K562 (cell line): ENCODE measurements at regions not wholly inside any gene's neighbourhood (a gene's known extent, or its start where the extent isn't known, plus 50 kb on each side); places are given as distances from the start of the nearest gene placed in this dataset.

Experiments
- ARID1B ChIP-seq: fragments of 450-650 bp; IDR thresholded peaks from 2 replicates; pipeline ENCODE4 v1.6.1; 2016; ENCODE audit warnings: antibody characterized with exemption, mild to moderate bottlenecking, inconsistent platforms
- BRD9 ChIP-seq: fragments of 450-650 bp; IDR thresholded peaks from 2 replicates; pipeline ENCODE4 v1.6.1; 2018; ENCODE audit warnings: low read depth; ENCODE audit not compliant: partially characterized antibody
- CHD2 ChIP-seq: IDR thresholded peaks from 2 replicates; pipeline ENCODE4 v1.6.1; 2011; ENCODE audit warnings: low read depth, low read length
- EP400 ChIP-seq: fragments of 450-650 bp; IDR thresholded peaks from 2 replicates; pipeline ENCODE4 v1.6.1; 2017; ENCODE audit warnings: antibody characterized with exemption, mild to moderate bottlenecking, moderate library complexity
- HDAC8 ChIP-seq: fragments of 450-650 bp; IDR thresholded peaks from 2 replicates; pipeline ENCODE4 v1.6.1; 2016; ENCODE audit warnings: mild to moderate bottlenecking, missing genetic modification characterization, moderate library complexity, missing compliant biosample characterization
- HSF4 ChIP-seq: fragments of 250-450 bp; sonication (Bioruptor Pico); IDR thresholded peaks from 2 replicates; pipeline ENCODE4 v2.1.2; 2022; ENCODE audit warnings: mild to moderate bottlenecking, moderate library complexity, borderline replicate concordance
- KDM1A ChIP-seq, 2 experiments: fragments of 450-650 bp; IDR thresholded peaks; 2 replicates each; pipeline ENCODE4 v1.6.1; 2016; ENCODE audit warnings: mild to moderate bottlenecking in 2 of 2
- NBN ChIP-seq: fragments of 450-650 bp; IDR thresholded peaks from 2 replicates; pipeline ENCODE4 v1.6.1; 2016; ENCODE audit warnings: low read depth, mild to moderate bottlenecking
- NFATC3 ChIP-seq: fragments of 450-650 bp; IDR thresholded peaks from 2 replicates; pipeline ENCODE4 v1.6.1; 2017; ENCODE audit warnings: mild to moderate bottlenecking
- NFE2 ChIP-seq: IDR thresholded peaks from 2 replicates; pipeline ENCODE4 v1.6.1; 2014; ENCODE audit warnings: antibody characterized with exemption, low read depth
- TCFL5 ChIP-seq: fragments of 250-450 bp; sonication (Bioruptor Pico); conservative IDR thresholded peaks from 2 replicates; pipeline ENCODE4 v1.6.1; 2021; ENCODE audit warnings: mild to moderate bottlenecking, moderate library complexity, matching md5 sums
- ZNF133 ChIP-seq: fragments of 250-450 bp; sonication (Bioruptor Pico); IDR thresholded peaks from 2 replicates; pipeline ENCODE4 v1.4.0; 2020; ENCODE audit warnings: mild to moderate bottlenecking
- ZNF77 ChIP-seq: fragments of 250-450 bp; sonication (Bioruptor Pico); IDR thresholded peaks from 2 replicates; pipeline ENCODE4 v1.5.0; 2020
- TF ChIP-seq, protein P1 (sequence below): fragments of 450-650 bp; IDR thresholded peaks from 2 replicates; pipeline ENCODE4 v1.6.1; 2016; ENCODE audit warnings: mild to moderate bottlenecking
- TF ChIP-seq, protein P2 (sequence below): fragments of 450-650 bp; formaldehyde crosslinking; IDR thresholded peaks from 2 replicates; pipeline ENCODE4 v1.4.0; 2022; ENCODE audit warnings: missing genetic modification characterization
- TF ChIP-seq, protein P3 (sequence below), 3 experiments: IDR thresholded peaks in 2 of 3; conservative IDR thresholded peaks in 1 of 3; 2 replicates each; pipeline ENCODE4 v1.5.1; 2011 to 2012; ENCODE audit warnings: low read length in 3 of 3, mild to moderate bottlenecking in 3 of 3, control low read depth in 2 of 3, improper control_type of control experiment in 1 of 3, inconsistent platforms in 1 of 3, low read depth in 1 of 3, mixed read lengths in 1 of 3, moderate library complexity in 1 of 3; ENCODE audit not compliant: insufficient read depth in 2 of 3
- TF ChIP-seq, protein P4 (sequence below): fragments of 450-650 bp; IDR thresholded peaks from 2 replicates; pipeline ENCODE4 v1.6.1; 2014; ENCODE audit warnings: low read depth, mild to moderate bottlenecking, moderate library complexity, borderline replicate concordance
- TF ChIP-seq, protein P5 (sequence below): sonication (generic); formaldehyde crosslinking; IDR thresholded peaks from 2 replicates; pipeline ENCODE4 v1.8.0; 2022; ENCODE audit warnings: missing genetic modification reagents, mild to moderate bottlenecking, borderline replicate concordance
- TF ChIP-seq, protein P6 (sequence below): fragments of 250-450 bp; sonication (Bioruptor Pico); IDR thresholded peaks from 2 replicates; pipeline ENCODE4 v1.9.0; 2021; ENCODE audit warnings: mild to moderate bottlenecking

DNA sequence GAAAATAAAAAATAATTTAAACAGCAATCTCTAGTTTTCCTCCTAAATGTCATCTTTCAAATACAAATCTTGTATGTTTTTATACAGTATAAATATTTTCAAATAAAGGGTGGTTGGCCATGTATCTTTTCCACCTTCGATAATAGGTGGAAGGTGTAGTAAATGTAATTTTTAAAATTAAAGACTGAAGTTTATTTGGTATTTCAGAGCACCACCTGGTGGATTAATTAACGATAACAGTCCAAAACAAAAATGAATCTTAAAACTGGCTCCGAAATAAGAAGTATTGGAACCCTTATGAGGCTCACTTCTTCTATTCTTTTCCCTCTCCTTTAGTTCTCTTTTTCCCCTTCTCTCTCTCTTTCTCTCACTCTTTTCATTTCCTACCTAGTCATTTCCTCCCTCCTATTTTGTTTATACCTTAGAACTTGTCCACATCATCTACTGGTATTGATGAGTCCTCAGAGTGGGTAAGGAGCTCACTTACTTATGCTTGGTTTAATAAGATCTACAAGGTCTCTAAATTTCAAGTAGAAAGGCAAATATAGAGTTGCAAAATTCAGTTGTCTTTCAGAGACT is 82.9 kb upstream of the EXOC1L start (continued):
- TF ChIP-seq, protein P1, sequence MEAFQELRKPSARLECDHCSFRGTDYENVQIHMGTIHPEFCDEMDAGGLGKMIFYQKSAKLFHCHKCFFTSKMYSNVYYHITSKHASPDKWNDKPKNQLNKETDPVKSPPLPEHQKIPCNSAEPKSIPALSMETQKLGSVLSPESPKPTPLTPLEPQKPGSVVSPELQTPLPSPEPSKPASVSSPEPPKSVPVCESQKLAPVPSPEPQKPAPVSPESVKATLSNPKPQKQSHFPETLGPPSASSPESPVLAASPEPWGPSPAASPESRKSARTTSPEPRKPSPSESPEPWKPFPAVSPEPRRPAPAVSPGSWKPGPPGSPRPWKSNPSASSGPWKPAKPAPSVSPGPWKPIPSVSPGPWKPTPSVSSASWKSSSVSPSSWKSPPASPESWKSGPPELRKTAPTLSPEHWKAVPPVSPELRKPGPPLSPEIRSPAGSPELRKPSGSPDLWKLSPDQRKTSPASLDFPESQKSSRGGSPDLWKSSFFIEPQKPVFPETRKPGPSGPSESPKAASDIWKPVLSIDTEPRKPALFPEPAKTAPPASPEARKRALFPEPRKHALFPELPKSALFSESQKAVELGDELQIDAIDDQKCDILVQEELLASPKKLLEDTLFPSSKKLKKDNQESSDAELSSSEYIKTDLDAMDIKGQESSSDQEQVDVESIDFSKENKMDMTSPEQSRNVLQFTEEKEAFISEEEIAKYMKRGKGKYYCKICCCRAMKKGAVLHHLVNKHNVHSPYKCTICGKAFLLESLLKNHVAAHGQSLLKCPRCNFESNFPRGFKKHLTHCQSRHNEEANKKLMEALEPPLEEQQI: peak; percentile 49; the same call in 1 of the 2 replicates
- TF ChIP-seq ARID1B: 0 out of 2 replicates have a peak, but pooled peaks have one; percentile 6
- TF ChIP-seq, protein P2, sequence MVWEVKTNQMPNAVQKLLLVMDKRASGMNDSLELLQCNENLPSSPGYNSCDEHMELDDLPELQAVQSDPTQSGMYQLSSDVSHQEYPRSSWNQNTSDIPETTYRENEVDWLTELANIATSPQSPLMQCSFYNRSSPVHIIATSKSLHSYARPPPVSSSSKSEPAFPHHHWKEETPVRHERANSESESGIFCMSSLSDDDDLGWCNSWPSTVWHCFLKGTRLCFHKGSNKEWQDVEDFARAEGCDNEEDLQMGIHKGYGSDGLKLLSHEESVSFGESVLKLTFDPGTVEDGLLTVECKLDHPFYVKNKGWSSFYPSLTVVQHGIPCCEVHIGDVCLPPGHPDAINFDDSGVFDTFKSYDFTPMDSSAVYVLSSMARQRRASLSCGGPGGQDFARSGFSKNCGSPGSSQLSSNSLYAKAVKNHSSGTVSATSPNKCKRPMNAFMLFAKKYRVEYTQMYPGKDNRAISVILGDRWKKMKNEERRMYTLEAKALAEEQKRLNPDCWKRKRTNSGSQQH (CRISPR knock-in tag): no peak
- TF ChIP-seq, protein P3, sequence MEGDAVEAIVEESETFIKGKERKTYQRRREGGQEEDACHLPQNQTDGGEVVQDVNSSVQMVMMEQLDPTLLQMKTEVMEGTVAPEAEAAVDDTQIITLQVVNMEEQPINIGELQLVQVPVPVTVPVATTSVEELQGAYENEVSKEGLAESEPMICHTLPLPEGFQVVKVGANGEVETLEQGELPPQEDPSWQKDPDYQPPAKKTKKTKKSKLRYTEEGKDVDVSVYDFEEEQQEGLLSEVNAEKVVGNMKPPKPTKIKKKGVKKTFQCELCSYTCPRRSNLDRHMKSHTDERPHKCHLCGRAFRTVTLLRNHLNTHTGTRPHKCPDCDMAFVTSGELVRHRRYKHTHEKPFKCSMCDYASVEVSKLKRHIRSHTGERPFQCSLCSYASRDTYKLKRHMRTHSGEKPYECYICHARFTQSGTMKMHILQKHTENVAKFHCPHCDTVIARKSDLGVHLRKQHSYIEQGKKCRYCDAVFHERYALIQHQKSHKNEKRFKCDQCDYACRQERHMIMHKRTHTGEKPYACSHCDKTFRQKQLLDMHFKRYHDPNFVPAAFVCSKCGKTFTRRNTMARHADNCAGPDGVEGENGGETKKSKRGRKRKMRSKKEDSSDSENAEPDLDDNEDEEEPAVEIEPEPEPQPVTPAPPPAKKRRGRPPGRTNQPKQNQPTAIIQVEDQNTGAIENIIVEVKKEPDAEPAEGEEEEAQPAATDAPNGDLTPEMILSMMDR (IDR thresholded peaks at IDR 0.05 in 2 of 3, conservative IDR thresholded peaks at IDR 0.05 in 1 of 3; ENCODE audit: insufficient read depth in 2 of 3, low read depth in 1 of 3, low read length in 3 of 3): peak; percentile 22 to 76 (median 35); a peak in 3 of 6 replicates
- no peak for TF ChIP-seq TCFL5 (CRISPR knock-in tag)
- TF ChIP-seq HSF4 (CRISPR knock-in tag): no peak
- peak; percentile 55 for TF ChIP-seq BRD9
- TF ChIP-seq HDAC8: no peak
- TF ChIP-seq, protein P4, sequence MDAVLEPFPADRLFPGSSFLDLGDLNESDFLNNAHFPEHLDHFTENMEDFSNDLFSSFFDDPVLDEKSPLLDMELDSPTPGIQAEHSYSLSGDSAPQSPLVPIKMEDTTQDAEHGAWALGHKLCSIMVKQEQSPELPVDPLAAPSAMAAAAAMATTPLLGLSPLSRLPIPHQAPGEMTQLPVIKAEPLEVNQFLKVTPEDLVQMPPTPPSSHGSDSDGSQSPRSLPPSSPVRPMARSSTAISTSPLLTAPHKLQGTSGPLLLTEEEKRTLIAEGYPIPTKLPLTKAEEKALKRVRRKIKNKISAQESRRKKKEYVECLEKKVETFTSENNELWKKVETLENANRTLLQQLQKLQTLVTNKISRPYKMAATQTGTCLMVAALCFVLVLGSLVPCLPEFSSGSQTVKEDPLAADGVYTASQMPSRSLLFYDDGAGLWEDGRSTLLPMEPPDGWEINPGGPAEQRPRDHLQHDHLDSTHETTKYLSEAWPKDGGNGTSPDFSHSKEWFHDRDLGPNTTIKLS: no peak
- TF ChIP-seq ZNF77: no peak
- no peak for TF ChIP-seq ZNF133
- 0 out of 2 replicates have a peak, but pooled peaks have one; percentile 18 for TF ChIP-seq NBN
- 0 out of 2 replicates have a peak, but pooled peaks have one; percentile 35 for TF ChIP-seq EP400
- 0 out of 2 replicates have a peak, but pooled peaks have one; percentile 26 for TF ChIP-seq NFATC3
- no peak for TF ChIP-seq NFE2
- TF ChIP-seq, protein P5, sequence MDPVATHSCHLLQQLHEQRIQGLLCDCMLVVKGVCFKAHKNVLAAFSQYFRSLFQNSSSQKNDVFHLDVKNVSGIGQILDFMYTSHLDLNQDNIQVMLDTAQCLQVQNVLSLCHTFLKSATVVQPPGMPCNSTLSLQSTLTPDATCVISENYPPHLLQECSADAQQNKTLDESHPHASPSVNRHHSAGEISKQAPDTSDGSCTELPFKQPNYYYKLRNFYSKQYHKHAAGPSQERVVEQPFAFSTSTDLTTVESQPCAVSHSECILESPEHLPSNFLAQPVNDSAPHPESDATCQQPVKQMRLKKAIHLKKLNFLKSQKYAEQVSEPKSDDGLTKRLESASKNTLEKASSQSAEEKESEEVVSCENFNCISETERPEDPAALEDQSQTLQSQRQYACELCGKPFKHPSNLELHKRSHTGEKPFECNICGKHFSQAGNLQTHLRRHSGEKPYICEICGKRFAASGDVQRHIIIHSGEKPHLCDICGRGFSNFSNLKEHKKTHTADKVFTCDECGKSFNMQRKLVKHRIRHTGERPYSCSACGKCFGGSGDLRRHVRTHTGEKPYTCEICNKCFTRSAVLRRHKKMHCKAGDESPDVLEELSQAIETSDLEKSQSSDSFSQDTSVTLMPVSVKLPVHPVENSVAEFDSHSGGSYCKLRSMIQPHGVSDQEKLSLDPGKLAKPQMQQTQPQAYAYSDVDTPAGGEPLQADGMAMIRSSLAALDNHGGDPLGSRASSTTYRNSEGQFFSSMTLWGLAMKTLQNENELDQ: no peak
- TF ChIP-seq KDM1A (IDR thresholded peaks at IDR 0.05): peak in 1 of 2 experiments; percentile 14; a peak in 1 of 4 replicates
- TF ChIP-seq, protein P6, sequence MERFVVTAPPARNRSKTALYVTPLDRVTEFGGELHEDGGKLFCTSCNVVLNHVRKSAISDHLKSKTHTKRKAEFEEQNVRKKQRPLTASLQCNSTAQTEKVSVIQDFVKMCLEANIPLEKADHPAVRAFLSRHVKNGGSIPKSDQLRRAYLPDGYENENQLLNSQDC (CRISPR knock-in tag): no peak
- TF ChIP-seq CHD2: no peak
